GM04504 (cell line): ENCODE measurements at regions not wholly inside any gene's neighbourhood (a gene's known extent, or its start where the extent isn't known, plus 50 kb on each side); places are given as distances from the start of the nearest gene placed in this dataset.
A peak's percentile ranks its signal among the peaks of the same experiment; 100 is the strongest.
"Not testable (repeated sequence)": the region's sequence is repeated elsewhere in the genome, so short reads cannot be mapped to it uniquely, and the experiment has no call there.

Experiments
- DNase-seq: peaks from one replicate; pipeline ENCODE4 v3.0.0-alpha.2; 2012; ENCODE audit warnings: low read depth

DNA sequence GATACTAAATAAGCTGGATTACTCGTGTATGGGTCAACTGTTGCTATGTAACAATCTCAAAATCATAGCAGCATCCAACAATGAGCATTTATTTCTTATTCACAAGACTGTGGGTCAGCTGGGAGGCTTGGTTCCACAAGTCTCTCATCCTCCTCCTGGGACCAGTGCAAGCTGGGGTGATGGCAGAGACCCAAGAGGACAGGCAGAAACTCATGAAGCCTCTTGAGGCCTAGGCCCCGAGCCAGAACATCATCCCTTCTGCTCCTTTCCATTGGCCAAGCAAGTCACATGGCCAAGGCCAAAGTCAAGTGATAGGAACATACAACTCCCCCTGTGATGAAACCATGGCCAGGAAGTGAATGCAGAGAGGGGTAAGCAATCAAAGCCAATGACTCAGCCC lies 422.1 kb downstream of the BCOR start:
- DNase-seq: no peak

DNA sequence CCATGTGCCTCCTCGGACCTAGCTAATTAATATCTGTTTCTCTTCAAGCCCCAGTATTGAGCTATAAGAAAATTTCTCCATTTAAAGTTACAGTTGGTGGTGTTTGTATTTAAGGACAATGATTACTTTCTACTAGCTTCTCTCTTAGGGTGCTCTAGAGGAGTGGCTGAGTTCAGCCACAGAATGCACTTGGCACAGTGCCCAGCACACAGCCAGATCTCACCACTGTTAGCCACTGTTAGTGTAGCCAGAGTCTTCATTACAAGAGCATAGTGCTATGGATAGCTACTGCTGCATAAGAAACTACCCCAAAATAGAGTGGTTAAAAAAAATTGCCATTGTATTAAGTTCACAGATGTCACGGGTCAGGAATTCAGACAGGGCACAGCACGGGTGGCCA lies 421.3 kb downstream of the BCOR start:
- no peak for DNase-seq

DNA sequence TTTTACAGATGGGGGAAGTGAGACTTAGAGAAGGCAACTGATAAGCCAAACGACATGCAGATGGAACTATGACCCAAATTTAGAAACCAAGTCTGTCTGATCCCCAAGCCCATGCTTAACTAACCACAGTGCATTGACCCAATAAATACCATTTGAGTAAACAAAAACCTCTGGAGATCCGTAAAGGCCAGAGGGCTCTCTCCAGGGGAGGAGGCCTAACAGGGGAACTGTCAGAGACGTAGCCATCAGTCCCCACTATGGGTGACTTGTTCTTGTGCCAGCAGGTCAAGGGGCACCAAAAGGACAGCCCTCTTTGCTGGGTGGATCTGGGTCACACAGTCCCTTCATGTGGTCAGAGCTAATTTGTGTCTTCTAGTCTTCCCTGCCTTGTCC lies 420.2 kb downstream of the BCOR start:
- no peak for DNase-seq

DNA sequence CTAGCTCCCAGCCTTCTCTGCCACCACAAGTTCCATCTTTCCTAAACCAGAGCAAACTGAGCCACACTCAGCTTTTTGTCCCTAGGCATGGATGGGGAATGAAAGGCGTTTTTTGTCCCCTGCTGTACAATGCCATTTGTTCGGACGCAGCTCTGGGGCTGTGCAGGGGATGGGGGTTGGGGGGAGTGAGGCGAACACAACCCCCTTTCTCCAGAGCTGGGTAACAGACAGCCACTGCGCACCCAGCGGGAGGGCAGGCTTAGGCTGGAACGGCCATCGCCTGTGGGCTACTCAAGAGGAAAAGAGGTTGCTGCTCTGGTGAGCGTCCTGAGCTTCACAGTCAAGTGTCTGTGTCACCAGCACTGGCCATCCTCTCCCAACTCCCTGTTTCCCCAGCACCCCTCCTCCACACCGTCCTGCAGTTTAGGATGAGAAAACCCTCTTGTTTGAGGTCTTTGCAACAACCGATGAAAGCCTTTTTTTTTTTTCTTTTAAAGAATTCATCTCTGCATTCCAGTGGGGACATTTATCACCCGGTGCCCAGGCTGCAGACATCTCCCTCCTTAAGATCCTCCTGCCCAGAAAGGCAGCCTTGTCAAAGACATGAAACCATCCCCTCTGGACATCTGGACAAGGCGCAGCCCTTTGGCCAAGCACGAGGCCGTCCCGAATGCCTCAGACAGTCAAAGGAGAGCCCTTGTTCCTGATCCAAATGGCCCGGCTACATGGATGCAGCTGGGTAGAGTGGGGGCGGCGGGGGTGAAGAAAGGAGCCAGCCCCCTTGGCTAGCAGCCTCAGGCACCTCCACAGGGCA lies 419.6 kb downstream of the BCOR start:
- no peak for DNase-seq

DNA sequence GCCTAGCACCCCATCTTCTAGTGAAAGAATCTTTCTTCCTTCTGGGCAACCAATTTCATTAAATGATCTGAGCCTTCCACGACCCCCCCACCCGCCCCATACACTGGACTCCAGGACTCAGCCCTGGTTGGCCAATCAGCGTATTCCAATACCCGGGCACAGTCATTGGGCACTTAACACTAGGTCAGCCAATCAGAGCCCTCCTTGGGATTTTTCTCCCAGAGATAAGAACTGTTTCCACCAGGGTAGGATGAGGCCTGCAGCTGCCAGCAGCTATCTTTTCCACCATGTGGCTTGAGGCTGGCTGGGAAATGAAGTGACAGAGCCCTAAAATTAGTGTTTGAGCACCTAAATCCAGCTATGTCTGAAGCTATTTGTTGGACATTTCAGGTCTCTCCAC lies 418.8 kb downstream of the BCOR start:
- DNase-seq: no peak

DNA sequence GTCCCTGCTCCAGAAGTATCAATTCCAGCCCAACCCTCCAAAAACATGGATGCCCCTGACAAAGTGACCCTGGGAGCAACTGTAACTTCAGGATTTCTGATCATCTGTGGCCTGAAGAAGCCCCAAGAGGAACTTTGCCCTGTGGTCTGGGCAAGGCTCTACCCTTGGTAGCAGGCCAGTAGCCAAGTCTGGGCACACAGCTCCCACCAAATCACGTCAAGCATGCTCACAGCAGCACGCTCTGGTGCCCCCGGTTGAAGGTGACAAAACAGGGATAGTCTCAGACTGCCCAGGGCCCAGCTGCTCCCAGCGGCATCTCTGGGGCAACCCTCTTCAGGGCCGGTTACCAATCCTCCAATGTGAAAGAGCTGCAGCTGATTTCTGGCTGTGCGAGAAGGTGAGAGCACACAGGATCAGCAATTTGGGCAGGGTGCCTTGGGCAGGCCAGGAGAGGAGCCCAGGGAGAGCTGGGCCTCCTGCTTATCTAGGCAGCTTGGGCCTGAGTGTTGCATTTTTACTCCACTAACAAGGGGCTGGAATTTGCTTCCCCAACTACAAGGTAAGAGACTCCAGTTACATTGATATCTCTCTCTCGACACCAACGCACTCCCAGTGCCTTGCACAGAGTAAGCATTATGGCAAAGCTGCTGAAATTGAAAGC lies 418.1 kb downstream of the BCOR start:
- DNase-seq: no peak

DNA sequence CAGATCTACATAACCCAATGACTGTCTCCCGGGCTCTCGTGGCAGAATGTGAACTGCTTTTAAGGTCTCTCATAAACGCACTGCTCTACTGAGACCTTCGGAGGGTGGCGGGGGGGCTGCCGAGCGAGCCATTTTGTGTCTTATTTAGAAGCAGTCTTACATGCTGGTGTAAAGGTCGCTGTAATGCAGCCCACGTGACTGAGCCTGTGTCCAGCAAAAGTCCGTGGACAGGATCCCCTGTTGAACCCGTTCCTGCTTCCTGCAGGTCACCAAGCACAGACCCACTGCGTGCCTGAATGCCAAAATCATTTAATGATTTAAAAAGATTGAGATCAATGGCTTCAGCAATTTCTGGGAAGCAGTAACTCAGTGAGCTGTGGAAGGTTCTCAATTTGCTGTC lies 415.9 kb downstream of the BCOR start:
- DNase-seq: no peak

DNA sequence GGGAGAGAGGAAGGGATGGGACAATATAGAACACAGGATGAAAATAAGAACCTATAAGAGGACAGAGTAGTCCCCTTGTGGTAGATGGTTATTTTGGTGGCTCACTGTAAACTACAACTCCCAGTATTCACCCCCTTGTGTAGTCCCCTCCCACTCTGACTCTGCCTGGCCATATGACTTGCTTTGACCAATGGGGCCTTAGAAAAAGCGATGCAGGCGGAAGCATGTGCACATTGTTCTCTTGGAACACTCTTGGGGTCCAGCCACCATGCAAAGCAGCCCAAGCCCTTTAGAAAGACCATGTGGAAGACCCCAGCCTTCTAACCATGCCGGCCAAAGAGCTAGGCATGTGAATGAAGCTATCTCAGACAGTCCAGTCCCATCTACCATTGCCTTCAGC lies 415.0 kb downstream of the BCOR start:
- DNase-seq: no peak

DNA sequence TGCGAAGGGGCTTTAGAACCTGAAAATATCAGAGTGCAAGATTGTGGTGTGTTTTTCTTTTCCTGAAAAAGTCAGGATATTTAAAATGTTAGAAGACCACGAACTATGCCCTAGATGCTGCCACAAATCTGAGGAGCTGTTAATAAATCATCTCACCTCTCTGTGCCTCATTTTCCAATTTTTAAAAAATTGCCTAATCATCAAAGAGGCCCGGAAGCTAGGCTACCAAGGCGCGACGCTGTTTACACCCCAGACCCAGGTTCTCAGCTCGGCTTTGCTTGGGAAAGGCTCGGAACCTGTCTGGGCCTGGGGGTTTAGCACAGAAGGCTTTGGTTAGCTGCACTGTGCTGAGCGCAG lies 409.6 kb downstream of the BCOR start:
- no peak for DNase-seq

DNA sequence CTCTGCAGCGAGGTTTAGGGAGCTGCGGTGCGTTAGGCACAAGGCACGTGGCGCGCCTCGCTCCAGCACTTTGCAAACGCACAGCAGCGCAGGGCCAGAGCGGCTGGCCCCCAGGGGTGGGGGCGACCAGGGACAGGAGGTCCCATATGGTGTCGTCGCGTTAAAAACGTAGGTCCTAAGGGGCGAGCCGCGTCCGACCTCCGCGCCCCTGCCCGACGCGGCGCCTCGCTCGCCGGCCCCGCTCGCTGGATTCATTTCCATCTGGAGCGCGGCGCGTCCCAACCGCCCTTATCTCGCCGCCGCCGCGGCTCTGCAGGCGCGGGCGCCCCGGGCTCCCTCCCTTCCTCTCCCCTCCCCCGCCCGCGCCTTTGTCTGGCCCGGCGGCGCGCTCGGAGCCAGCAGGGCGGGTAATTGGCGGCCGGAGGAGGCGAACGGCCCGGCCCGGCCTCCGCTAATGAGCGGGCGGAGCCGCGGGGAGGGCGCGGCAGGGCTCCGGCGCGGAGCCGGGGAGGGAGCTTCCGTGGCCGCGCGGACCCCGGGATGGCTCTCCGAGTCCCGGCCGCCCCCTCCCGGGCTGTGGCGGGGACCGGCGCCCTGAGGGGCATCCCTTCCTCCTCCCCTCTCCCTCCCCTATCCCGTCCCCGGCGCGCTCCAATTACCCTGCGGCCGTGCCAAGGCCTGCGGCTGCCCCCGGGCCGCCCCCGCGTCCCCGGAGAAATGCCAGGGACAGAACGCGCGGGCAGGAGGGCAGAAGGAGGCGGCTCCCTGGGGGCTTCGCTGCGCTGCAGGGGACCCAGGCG lies 409.0 kb downstream of the BCOR start:
- DNase-seq: no peak

DNA sequence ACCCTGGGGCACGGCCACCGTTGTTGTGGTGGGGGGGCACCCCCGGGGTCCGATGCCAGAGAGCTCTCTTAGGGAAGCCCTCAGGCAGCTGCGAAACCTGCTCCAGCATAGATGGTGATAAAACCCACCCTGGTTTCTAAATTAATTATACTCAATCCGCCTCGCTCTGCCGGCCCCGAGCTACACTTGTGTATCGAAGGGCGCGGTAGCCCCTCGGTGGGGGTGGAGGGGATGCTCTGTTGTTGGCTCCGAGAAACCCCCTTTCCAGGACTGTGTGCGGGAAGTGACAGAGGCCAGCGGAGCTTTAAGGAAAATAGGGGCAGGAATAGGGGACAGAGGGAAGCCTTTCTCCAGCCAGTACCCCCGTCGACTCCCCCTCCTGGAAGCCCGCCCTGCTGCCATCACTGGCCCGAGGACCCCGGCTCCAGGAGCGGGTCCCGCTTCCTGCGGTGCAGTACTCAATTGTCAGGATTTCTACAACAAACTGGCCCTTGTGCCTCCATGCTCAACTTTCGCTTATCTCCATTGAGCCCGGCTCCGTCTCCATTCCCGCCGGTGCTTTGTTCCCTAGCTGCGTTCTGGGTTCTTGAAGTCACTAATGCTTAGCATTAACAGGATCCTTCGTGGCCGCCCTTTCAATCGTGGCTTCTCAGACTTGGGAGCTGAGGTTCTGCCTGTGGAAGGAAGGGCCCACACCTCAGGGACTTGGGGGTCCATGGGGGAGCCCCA lies 408.2 kb downstream of the BCOR start:
- no peak for DNase-seq

DNA sequence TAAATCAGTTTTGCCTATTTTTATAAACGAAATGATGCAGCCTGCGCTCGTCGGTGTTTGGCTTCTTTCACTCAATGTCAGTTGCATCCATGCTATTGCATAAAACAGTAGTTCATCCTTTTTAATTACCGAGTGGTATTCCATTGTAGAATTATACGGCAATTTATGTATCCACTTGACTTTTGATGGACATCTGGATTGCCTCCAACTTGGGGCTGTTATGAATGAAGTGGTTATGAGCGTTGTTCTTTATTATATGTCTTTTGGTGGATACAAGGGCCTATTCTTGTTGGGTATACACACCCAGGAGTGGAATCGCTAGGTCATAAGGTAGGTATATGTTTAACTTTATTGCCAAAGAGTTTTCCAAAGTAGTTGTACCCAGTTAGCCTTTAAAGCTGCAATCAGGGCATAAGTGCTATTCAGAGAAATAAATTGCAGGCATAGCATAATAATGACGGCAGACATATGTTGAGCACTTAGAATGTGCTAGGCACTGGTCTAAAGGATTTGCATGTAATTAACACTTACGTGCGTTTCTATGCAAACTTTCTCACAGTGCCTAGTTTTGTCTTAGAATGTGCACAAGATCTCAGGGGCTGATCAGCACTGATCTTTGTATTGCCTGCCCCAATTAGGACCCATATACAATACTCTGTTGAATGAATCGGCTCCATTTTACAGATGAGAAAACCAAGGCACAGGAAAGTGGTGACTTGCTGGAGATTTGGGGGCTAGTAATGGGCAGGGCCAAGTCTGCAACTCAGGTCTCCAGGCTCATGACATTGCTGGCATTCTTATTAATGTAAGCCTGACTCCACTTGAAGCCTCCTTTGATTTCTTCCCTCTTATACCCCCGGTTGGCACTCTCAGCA lies 407.0 kb downstream of the BCOR start:
- DNase-seq: no peak

DNA sequence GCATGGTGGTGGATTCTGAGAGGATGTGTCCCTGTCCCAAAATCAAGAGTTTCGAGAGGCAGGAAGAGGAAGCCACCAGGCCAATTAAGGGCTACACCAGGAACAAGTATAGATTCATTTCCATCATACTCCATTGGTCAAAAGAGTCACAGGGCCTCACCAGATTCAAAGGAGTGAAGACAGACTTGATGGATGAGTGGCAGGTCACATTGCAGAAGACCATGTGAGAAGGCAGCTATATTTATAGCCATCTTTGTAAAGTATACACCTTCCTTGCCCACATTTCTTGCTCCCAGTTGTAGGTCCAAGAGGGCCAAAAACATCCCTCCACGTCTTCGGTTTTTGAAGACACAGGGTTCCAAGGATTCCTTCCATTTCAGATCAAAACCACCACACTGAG lies 406.0 kb downstream of the BCOR start:
- DNase-seq: no peak

DNA sequence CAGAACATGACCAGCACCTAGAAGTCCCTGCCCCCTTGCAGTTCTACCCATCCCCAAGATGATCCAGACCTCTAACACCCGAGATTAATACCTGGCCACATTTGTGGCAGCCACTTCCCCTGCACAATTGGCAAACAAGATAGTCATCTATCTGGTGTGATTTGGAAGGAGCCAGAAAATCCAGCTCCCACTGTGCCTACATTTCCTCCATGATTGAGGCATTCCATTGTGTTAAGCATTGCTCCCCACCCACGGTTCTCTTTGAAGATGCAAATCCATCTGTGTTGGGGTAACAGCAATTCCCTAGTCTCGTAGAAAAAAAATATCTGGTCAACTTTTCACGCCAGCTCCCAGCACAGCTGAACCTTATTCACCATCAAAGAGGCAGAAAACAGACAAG lies 405.0 kb downstream of the BCOR start:
- DNase-seq: no peak

DNA sequence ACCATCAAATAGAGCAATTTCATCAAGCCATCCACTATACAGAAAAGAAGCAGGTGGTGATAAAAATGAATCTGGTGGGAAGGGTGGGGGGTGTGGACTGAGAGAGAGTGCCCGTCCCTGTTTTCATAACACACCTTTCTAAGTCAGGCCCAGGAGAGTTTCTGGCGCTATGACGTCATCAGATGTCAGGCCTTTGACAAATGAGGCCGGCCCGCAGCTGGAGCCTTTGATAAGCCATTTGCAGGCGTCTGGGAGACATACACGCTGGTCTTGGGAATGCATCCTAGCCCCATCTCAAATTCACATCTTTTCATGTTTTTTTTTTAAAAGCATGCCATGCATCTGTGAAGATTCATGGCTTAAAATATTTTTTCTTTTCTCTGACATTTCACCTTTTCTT lies 404.5 kb downstream of the BCOR start:
- DNase-seq: no peak

DNA sequence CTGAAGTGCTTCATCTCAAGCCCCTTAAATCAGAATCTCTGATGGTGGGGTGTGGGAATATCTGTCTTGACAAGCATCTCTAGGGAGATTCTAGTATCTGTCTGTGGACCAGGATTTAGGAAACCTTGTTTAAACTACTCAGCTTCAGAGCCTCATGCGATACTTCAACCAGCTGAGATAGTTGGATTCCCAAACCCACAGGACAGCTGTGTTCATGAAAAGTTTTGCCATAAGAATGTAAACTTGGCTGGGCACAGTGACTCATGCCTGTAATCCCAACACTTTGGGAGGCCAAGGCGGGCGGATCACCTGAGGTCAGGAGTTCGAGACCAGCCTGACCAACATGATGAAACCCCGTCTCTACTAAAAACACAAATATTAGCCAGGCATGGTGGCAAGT lies 395.1 kb downstream of the BCOR start:
- not testable (repeated sequence) for DNase-seq

DNA sequence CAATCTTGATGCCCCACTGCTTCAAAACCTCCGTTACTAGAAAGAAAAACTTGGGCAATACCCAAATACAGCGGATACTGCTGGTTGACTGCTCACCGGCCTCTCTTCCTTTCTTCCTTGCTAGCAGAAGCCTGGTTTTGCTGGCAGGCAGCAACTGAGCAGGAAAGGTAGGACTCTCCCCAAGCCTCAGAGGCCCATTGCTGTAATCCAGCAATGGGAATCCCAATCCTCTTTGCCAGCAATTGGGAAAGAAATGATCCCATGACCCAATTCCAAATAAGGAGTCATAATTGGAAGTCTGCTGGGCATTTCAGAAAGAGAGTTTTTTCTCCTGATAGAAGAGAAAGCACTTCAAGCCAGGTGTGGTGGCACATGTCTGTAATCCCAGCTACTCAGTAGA lies 394.5 kb downstream of the BCOR start:
- DNase-seq: no peak

DNA sequence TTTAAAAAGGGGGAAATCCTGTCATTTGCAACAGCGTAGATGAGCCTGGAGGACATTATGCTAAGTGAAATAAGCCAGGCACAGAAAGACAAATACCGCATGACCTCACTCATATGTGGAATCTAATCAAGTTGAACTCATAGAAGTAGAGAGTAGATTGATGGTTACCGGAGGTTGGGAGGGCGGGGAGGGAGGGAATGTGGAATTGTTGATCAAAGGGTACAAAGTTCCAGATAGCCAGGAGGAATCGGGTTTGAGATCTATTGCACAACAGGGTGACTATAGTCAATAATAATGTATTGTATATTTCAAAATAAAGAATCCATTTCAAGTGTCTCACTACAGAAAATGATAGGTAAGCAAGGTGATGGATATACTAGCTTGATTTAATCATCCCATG lies 393.2 kb downstream of the BCOR start:
- DNase-seq: no peak

DNA sequence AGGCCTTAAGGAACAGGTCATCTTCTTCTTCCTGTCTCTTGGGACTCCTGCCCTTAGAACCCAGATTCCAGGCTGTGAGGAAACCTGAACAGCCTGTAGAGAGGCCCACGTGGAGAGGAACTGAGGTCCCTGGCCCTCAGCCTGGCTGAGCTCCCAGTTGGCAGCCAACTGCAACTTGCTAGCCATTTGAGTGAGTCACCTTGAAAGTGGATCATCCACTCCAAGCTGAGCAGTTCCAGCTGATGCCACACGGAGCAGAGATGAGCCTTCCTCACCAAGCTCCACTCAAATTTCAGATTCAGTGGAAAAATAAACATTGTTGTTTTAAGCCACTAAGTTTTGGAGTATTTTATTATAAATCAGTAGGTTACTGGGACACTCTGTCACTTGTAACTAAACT lies 392.5 kb downstream of the BCOR start:
- DNase-seq: peak; percentile 66

DNA sequence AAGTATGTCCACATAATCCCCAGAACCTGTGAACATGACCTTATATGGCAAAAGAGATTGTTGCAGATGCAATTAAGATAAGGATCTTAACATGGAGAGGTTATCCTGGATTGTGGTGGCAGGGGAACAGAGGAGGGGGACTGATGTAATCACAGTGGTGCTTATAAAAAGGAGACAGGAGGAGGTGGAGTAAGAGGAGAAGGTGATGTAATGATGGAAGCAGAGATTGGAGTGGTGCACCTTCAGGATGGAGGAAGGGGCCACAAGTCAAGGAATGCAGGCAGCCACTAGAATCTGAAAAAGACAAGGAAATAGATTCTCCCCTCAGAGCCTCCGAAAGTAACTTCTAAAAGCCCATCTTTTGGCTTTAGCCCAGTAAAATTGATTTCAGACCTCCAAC lies 388.4 kb downstream of the BCOR start:
- no peak for DNase-seq

DNA sequence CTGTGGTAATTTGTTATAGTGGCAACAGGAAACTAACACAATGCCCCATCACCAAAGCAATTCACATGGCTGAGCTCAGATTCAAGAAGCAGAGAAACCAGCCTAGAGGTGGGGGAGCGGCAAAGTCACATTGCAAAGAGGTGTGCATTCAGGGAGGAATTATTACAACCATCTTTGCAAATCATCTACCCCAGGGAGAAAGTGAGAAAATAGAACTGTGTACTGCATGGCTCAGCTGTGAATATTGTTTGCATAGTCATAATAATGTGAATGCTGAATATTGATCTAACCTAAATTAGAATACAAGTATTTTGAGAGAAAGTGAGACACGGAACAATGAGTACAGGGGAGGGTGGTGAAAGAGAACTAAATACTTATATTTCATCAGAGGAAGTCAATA lies 387.9 kb downstream of the BCOR start:
- no peak for DNase-seq

DNA sequence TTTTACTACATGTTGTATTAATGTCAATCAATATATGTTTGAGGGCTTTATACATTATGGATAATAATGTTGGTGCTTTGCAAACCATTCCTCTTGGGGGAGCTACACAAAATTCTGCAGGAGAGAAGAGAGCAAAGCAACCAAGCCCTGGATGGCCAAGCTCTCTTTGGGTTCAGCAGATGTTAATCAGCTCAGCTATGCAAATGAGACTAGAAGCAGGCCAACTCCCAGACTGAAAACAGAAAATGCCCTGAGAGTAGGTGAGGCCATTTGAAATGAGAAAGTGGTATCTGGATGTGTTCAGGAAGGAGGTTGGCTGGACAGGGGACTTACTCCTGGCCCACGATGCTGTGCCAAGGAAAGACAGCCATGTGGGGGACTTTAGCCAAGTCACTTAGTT lies 387.0 kb downstream of the BCOR start:
- DNase-seq: no peak
